GM12875 (cell line): ENCODE measurements at regions not wholly inside any gene's neighbourhood (a gene's known extent, or its start where the extent isn't known, plus 50 kb on each side); places are given as distances from the start of the nearest gene placed in this dataset.

ENCODE experiments used
- H3K4me3 ChIP-seq: one replicate; pipeline ENCODE4 v1.5.1; 2011; ENCODE audit warnings: low read depth, low read length, control low read depth
- CTCF ChIP-seq: IDR thresholded peaks from 2 replicates; pipeline ENCODE4 v1.5.1; 2011; ENCODE audit warnings: low read depth, mild to moderate bottlenecking, control low read depth, inconsistent platforms, low read length, moderate library complexity, borderline replicate concordance; ENCODE audit not compliant: insufficient read depth

- H3K4me3 ChIP-seq, result no peak overlapping the region
- TF ChIP-seq CTCF, result no peak
Measured at GRCh38 chr12:92615086-92615485, 87.7 kb upstream of the PLEKHG7 start.

DNA sequence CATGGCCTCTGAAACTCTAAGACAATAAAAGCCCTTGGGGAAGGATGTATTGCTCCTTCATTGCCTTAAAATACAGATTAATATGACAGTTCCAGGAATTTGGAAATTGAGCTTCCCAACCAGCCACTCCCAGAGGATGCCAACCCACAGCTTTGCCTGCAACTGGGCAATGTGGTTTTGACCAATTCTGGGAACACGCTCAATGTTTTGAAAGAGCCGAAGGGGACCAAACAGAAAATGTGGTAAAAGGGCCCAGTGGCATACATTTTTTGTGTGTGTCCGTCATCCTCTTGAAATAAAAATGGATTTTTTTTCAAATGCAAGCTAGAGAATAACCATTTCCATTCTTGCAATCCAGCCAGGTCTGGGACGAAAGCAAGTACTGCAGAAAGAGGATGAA, 88.3 kb upstream of the PLEKHG7 start:
- H3K4me3 ChIP-seq, result no peak overlapping the region
- TF ChIP-seq CTCF, result no peak

GRCh38 chr12:92614001-92614400, 88.8 kb upstream of the PLEKHG7 start:
- no peak for TF ChIP-seq CTCF
- no peak overlapping the region for H3K4me3 ChIP-seq

DNA sequence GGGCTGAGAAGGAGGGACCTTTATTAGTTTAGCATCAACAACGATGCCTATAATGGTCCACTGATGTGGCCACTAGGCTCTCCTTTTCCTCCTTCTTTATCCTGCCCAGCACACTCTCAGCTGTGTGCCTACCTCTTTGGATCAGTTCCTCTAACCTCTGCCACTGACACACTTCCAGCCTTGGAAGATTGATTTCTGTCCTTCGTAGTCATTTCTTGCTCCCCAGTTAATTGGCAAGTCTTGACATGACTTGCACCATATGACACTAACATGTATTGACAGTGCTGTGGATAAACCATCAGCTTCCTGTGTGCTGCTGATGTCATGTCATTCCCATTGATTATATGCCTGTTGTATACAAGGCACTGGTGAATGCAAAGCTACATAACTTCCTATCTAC, 90.2 kb upstream of the PLEKHG7 start:
- H3K4me3 ChIP-seq, result no peak overlapping the region
- no peak for TF ChIP-seq CTCF

DNA sequence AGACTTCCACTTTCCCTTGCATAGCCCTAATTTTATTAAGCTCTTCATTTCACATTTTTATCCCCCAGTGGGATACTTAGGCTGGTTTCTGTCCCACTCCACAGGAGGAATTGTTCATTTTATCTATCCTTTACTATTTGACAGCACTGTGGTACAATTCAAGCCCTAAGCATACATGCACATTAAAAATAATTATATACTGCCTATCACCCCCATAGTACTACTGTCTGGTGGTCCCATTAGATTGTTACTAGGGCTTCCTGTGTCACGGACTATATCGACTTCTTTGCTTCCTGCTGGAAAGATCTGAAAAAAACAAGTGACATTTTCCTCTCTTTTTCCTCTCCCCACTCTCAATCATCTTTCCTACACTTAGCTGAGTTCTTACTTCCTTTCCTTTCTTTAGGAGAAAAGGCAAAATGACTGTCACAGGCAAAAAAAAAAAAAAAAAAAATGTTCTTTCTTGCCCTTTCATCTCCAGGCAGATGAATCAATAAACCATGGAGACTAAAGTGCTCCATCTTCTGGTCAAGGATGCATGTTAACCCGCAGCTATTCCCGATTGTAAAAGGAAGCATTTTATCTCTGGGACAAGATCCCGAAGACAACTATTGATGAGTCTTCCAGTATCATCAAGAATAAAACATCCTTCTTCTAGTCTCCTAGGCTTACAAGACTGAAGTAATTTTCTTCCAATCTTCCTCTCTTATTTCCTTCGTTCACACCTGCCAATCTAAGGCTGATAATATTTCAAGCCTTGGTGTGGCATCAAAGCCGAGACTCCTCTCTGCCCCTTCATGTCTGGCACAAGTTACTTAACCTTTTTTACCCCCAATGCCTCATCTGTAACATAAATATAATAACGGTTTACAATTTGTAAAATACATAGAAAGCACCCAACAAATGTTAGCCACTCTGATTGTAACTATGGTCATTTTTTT, 94.4 kb upstream of the PLEKHG7 start:
- TF ChIP-seq CTCF, result no peak
- no peak overlapping the region for H3K4me3 ChIP-seq

DNA sequence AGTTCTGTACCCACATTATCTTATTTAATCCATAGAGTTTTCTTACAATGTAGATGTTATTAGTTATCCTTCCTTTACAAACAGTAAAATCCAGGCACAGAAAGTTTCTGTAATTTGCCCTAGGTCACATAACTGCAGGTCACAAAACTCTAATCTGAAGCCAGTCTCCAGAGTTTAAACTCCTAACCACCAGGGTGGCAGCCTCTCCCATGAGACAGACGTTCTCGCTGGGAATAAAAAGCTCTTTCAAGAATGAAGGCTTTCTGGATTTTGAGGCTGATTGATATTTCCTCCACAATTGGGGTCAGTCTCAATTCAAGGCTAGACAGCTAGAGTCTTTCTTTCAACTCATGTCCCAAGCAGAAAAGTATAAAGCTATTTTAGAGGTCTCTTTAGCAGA, 95.8 kb upstream of the PLEKHG7 start:
- no peak overlapping the region for H3K4me3 ChIP-seq
- no peak for TF ChIP-seq CTCF

DNA sequence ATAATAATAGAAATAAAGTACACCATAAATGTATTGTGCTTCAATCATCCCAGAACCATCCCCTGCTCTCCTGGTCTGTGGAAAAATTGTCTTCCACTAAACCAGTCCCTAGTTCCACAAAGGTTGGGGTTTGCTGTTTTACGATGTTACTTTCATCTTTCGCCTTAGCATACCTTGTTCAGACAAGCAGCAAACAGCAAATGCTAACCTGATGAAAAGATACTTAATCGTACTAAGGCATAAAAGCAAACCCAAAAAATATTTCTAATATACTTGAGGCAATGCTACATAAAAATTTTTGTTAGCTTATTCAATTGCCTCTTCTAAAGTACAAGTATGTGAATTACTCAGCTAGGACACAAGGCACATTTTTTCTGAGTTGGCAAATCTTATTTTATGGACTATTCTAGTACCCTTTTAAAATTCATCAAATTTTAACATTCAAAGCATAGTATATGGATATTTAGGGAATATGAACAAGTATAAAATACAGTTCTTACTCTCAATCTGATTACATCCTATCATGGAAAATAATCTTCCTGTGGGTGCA, 97.1 kb upstream of the PLEKHG7 start:
- H3K4me3 ChIP-seq, result no peak overlapping the region
- TF ChIP-seq CTCF, result no peak
